ENCODE measurements at regions not wholly inside any gene's neighbourhood (a gene's known extent, or its start where the extent isn't known, plus 50 kb on each side); places are given as distances from the start of the nearest gene placed in this dataset.

- no peak for DNase-seq
- no peaks in the 10 kb centered on the region for H3K36me3 ChIP-seq (ENCODE audit: control insufficient read depth in 4 of 4, insufficient read depth in 4 of 4, low read length in 4 of 4)
- no peak for TF ChIP-seq CTCF (IDR thresholded peaks at IDR 0.05; ENCODE audit: control extremely low read depth, extremely low read depth)
- H3K9ac ChIP-seq (ENCODE audit: insufficient read depth in 1 of 2, low read length in 2 of 2): no peak overlapping the region
- H3K4me1 ChIP-seq (ENCODE audit: control insufficient read depth in 5 of 5, insufficient read depth in 5 of 5, low read length in 5 of 5): peaks cover 0 to 4% (median 0%) of the 10 kb centered on the region in 5 donors
- no peaks in the 10 kb centered on the region for H3K9me3 ChIP-seq (ENCODE audit: control insufficient read depth in 4 of 4, insufficient read depth in 3 of 4, low read length in 3 of 4)
- ATAC-seq (ENCODE audit: insufficient read depth, low FRiP score): no peak
- WGBS, 2 donors: 35 to 64% methylated on average over 4 of the region's 4 CpGs
- no peaks in the 10 kb centered on the region for H3K27me3 ChIP-seq (ENCODE audit: control insufficient read depth in 3 of 3, insufficient read depth in 3 of 3, low read length in 2 of 3)
- no peak overlapping the region for H3K27ac ChIP-seq (ENCODE audit: low read depth in 1 of 2, low read length in 1 of 2)
- no peak overlapping the region for H3K4me3 ChIP-seq
Measured at GRCh38 chr2:223122781-223123180, 70.8 kb downstream of the KCNE4 start.

GRCh38 chr2:223123855-223124610 is 72.0 kb downstream of the KCNE4 start:
- peak; percentile 22 to 81 (median 57) for DNase-seq
- Histone ChIP-seq H3K4me1 (ENCODE audit: control insufficient read depth in 5 of 5, insufficient read depth in 5 of 5, low read length in 5 of 5) (peaks cover 0 to 4% (median 0%) of the 10 kb centered on the region in 5 donors), H3K36me3 (ENCODE audit: control insufficient read depth in 4 of 4, insufficient read depth in 4 of 4, low read length in 4 of 4) (no peaks in the 10 kb centered on the region), H3K9ac (ENCODE audit: insufficient read depth in 1 of 2, low read length in 2 of 2) (no peak overlapping the region), H3K27me3 (ENCODE audit: control insufficient read depth in 3 of 3, insufficient read depth in 3 of 3, low read length in 2 of 3) (no peaks in the 10 kb centered on the region), H3K9me3 (ENCODE audit: control insufficient read depth in 4 of 4, insufficient read depth in 3 of 4, low read length in 3 of 4) (no peaks in the 10 kb centered on the region), H3K27ac (ENCODE audit: low read depth in 1 of 2, low read length in 1 of 2) (no peak overlapping the region), H3K4me3 (no peak overlapping the region)
- ATAC-seq (ENCODE audit: insufficient read depth, low FRiP score): no peak
- WGBS, 2 donors: 46 to 70% methylated on average over 6 of the region's 6 CpGs
- no peak for TF ChIP-seq CTCF (IDR thresholded peaks at IDR 0.05; ENCODE audit: control extremely low read depth, extremely low read depth)

- Histone ChIP-seq H3K36me3 (ENCODE audit: control insufficient read depth in 4 of 4, insufficient read depth in 4 of 4, low read length in 4 of 4) (no peaks in the 10 kb centered on the region), H3K27ac (ENCODE audit: low read depth in 1 of 2, low read length in 1 of 2) (no peak overlapping the region), H3K4me1 (ENCODE audit: control insufficient read depth in 5 of 5, insufficient read depth in 5 of 5, low read length in 5 of 5) (no peaks in the 10 kb centered on the region), H3K27me3 (ENCODE audit: control insufficient read depth in 3 of 3, insufficient read depth in 3 of 3, low read length in 2 of 3) (no peaks in the 10 kb centered on the region), H3K4me3 (no peak overlapping the region), H3K9ac (ENCODE audit: insufficient read depth in 1 of 2, low read length in 2 of 2) (no peak overlapping the region), H3K9me3 (ENCODE audit: control insufficient read depth in 4 of 4, insufficient read depth in 3 of 4, low read length in 3 of 4) (no peaks in the 10 kb centered on the region)
- DNase-seq (no peak), ATAC-seq (ENCODE audit: insufficient read depth, low FRiP score) (no peak)
- no peak for TF ChIP-seq CTCF (IDR thresholded peaks at IDR 0.05; ENCODE audit: control extremely low read depth, extremely low read depth)
- 73 to 80% methylated on average over 4 of the region's 4 CpGs for WGBS, 2 donors
Measured at GRCh38 chr2:223141606-223142005, 89.6 kb downstream of the KCNE4 start.

GRCh38 chr2:223142118-223142517 is 90.1 kb downstream of the KCNE4 start:
- Histone ChIP-seq H3K36me3 (ENCODE audit: control insufficient read depth in 4 of 4, insufficient read depth in 4 of 4, low read length in 4 of 4) (no peaks in the 10 kb centered on the region), H3K4me3 (no peak overlapping the region), H3K9me3 (ENCODE audit: control insufficient read depth in 4 of 4, insufficient read depth in 3 of 4, low read length in 3 of 4) (no peaks in the 10 kb centered on the region), H3K27me3 (ENCODE audit: control insufficient read depth in 3 of 3, insufficient read depth in 3 of 3, low read length in 2 of 3) (no peaks in the 10 kb centered on the region), H3K9ac (ENCODE audit: insufficient read depth in 1 of 2, low read length in 2 of 2) (no peak overlapping the region), H3K27ac (ENCODE audit: low read depth in 1 of 2, low read length in 1 of 2) (no peak overlapping the region), H3K4me1 (ENCODE audit: control insufficient read depth in 5 of 5, insufficient read depth in 5 of 5, low read length in 5 of 5) (no peaks in the 10 kb centered on the region)
- WGBS, 2 donors: 73 to 77% methylated on average over 7 of the region's 7 CpGs
- TF ChIP-seq CTCF (IDR thresholded peaks at IDR 0.05; ENCODE audit: control extremely low read depth, extremely low read depth): no peak
- DNase-seq (no peak), ATAC-seq (ENCODE audit: insufficient read depth, low FRiP score) (no peak)

Data from lung (tissue), 11 donors.